ENCODE measurements at regions not wholly inside any gene's neighbourhood (a gene's known extent, or its start where the extent isn't known, plus 50 kb on each side); places are given as distances from the start of the nearest gene placed in this dataset.

- Histone ChIP-seq H3K4me3 (replicated peaks in 1 of 3; ENCODE audit: insufficient read depth in 1 of 3, low read depth in 1 of 3, low read length in 3 of 3) (no peak overlapping the region), H3K36me3 (ENCODE audit: control insufficient read depth in 2 of 2, extremely low read depth in 1 of 2, insufficient read depth in 2 of 2, low read length in 2 of 2) (no peaks in the 10 kb centered on the region), H3K79me2 (ENCODE audit: control insufficient read depth, insufficient read depth, low read length) (no peaks in the 10 kb centered on the region), H3K9ac (replicated peaks; ENCODE audit: extremely low read depth, insufficient read depth, low read length) (no peak overlapping the region), H2AFZ (ENCODE audit: low read depth, low read length) (no peak overlapping the region), H4K20me1 (replicated peaks; ENCODE audit: control insufficient read depth, extremely low read depth, insufficient read depth, low read length) (no peaks in the 10 kb centered on the region), H3K9me3 (replicated peaks; ENCODE audit: control insufficient read depth, insufficient read depth, low read length) (no peaks in the 10 kb centered on the region), H3K27ac (ENCODE audit: insufficient read depth, low read depth, low read length) (no peak overlapping the region), H3K4me1 (ENCODE audit: control insufficient read depth, extremely low read depth, insufficient read depth, low read length) (no peaks in the 10 kb centered on the region), H3K4me2 (ENCODE audit: insufficient read depth, low read length) (no peak overlapping the region), H3K27me3 (ENCODE audit: control insufficient read depth in 2 of 2, insufficient read depth in 2 of 2, low read length in 2 of 2) (peaks cover 1 to 17% of the 10 kb centered on the region in 2 experiments), H3K9me1 (replicated peaks; ENCODE audit: control insufficient read depth, extremely low read depth, insufficient read depth, low read length) (no peaks in the 10 kb centered on the region)
- intact Hi-C loops (cut with micrococcal nuclease): no loop called here
- no TSS peak for BruUV-seq (replicated peaks)
- POLR2A ChIA-PET: no interaction called here
- FAIRE-seq (no peak), DNase-seq (ENCODE audit: low read depth, low spot score) (no peak)
- CTCF ChIA-PET: interaction anchor here (0.8 kb wide), 1 partner anchor 467 kb away, joined by 3 read pairs; no protein-coding TSS in a partner anchor
- dilution Hi-C loops (cut with MboI; ENCODE audit: extremely low pct_ligation_motif_present, low sequenced_read_pairs): no loop called here
- TF ChIP-seq POLR2A (IDR thresholded peaks at IDR 0.05; ENCODE audit: low read depth, low read length) (no peak), EZH2 (IDR thresholded peaks at IDR 0.05; ENCODE audit: borderline replicate concordance, low read depth, low read length, severe bottlenecking) (no peak), MAX (IDR thresholded peaks at IDR 0.05; ENCODE audit: insufficient read depth, insufficient read length) (no peak), CTCF (IDR thresholded peaks at IDR 0.05; ENCODE audit: extremely low read depth in 1 of 2, insufficient read depth in 1 of 2, low read depth in 1 of 2, low read length in 2 of 2) (no peak), MYC (IDR thresholded peaks at IDR 0.05; ENCODE audit: low read depth, low read length) (no peak), FOS (IDR thresholded peaks at IDR 0.05; ENCODE audit: borderline replicate concordance, insufficient read depth, low read length) (no peak), POLR2AphosphoS5 (IDR thresholded peaks at IDR 0.05; ENCODE audit: insufficient read depth, low read depth, low read length) (no peak), JUN (IDR thresholded peaks at IDR 0.05; ENCODE audit: borderline replicate concordance, insufficient read depth, insufficient read length, low read depth) (no peak), GATA2 (IDR thresholded peaks at IDR 0.05; ENCODE audit: insufficient read depth, insufficient read length, low read depth, low read length) (no peak)
These were observed 154.7 kb upstream of the RMP24 start for GRCh38 chr18:35817604-35818352.

All from endothelial cell of umbilical vein (primary cell).